ENCODE measurements at regions not wholly inside any gene's neighbourhood (a gene's known extent, or its start where the extent isn't known, plus 50 kb on each side); places are given as distances from the start of the nearest gene placed in this dataset.

DNA sequence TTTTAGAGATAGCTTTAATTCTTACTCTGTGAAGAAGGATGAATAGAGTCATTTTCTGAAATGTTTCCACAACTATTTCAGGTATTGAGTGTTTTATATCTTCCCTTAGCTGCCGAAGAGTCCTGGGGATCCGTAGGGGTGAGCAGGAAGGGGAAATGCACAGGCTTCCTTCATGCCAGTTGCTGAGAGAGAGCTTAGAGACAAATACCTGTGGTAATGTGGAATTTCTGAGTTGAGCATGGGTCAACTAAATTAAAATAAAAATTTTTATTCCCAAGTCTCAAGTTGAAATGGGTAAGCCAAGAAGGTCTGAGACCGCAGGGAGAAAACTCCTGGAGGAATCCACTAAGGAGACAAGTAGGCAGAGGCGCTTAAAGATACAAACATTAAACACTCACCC lies 185.7 kb downstream of the DAD1 start:
- Histone ChIP-seq H3K4me3 (replicated peaks in 1 of 3) (no peak overlapping the region), H3K9me3 (no peaks in the 10 kb centered on the region), H3K36me3 (no peaks in the 10 kb centered on the region), H3K27ac (no peak overlapping the region), H3K27me3 (no peaks in the 10 kb centered on the region), H3K4me1 (no peaks in the 10 kb centered on the region)
- no peak for DNase-seq
- no peak for TF ChIP-seq POLR2A (IDR thresholded peaks at IDR 0.05)
- TF ChIP-seq, protein P1, sequence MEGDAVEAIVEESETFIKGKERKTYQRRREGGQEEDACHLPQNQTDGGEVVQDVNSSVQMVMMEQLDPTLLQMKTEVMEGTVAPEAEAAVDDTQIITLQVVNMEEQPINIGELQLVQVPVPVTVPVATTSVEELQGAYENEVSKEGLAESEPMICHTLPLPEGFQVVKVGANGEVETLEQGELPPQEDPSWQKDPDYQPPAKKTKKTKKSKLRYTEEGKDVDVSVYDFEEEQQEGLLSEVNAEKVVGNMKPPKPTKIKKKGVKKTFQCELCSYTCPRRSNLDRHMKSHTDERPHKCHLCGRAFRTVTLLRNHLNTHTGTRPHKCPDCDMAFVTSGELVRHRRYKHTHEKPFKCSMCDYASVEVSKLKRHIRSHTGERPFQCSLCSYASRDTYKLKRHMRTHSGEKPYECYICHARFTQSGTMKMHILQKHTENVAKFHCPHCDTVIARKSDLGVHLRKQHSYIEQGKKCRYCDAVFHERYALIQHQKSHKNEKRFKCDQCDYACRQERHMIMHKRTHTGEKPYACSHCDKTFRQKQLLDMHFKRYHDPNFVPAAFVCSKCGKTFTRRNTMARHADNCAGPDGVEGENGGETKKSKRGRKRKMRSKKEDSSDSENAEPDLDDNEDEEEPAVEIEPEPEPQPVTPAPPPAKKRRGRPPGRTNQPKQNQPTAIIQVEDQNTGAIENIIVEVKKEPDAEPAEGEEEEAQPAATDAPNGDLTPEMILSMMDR (IDR thresholded peaks at IDR 0.05): no peak
- intact Hi-C loops (cut with DNase I): no loop called here
- WGBS, 2 donors: 80 to 85% methylated on average over 4 of the region's 4 CpGs

DNA sequence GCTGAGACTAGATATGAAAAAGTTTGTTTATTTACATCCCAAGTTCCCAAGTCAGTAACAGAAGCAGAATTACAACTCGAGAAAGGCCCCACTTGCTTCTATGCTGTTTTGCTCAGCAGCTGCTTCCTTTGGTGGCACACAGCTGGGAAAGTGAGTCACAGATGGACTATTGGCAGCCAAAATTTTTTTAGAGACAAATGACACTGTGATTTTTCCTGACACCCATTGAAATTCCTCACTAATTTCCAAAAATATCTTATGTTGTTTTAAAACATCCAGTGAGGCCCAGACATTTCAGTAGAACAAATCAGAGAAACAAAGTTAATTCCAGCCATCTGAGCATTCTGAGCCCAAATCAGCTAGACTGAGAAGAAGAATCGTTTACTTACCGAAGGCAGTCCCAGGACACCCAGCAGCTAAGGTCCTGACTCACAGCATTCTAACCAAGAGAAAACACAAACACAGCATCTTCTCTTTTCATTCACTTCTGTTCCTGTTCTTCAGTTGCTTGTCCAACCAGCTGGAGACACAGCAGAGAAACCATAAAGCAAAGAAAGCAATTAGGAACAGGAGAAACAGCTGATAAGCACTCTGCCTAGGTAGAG lies 188.3 kb downstream of the DAD1 start:
- Histone ChIP-seq H3K27ac (peak overlapping the region in 1 of 3 donors; percentile 21), H3K9me3 (no peaks in the 10 kb centered on the region), H3K36me3 (no peaks in the 10 kb centered on the region), H3K4me3 (replicated peaks in 1 of 3) (no peak overlapping the region), H3K4me1 (no peaks in the 10 kb centered on the region), H3K27me3 (no peaks in the 10 kb centered on the region)
- WGBS, 2 donors: 56 to 78% methylated on average over 3 of the region's 3 CpGs
- intact Hi-C loops (cut with DNase I): no loop called here
- no peak for DNase-seq
- TF ChIP-seq POLR2A (IDR thresholded peaks at IDR 0.05): no peak
- TF ChIP-seq, protein P1 (IDR thresholded peaks at IDR 0.05): no peak

DNA sequence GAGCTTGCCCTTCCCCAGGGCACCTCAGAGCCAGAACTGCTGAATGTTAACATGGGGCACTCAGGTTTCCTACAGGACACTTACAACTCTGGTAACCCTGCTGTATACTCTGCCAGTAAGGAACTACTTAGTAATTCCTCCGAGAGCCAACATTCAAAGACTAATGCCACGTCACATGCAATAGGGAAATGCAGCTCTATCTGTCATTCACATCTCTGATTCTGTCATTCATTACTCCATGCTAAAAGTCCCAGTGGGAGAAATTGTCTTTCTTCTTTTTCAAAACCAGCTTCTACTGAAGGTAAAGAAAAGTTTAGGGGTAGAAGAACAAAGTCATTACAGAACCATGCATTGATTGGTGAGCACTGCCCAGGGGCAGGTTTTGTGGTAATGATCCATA lies 189.2 kb downstream of the DAD1 start:
- intact Hi-C loops (cut with DNase I): no loop called here
- H3K4me1 ChIP-seq: no peaks in the 10 kb centered on the region
- WGBS, 2 donors: 94 to 96% methylated on average over 2 of the region's 2 CpGs
- DNase-seq: no peak
- H3K27me3 ChIP-seq: no peaks in the 10 kb centered on the region
- TF ChIP-seq POLR2A (IDR thresholded peaks at IDR 0.05): no peak
- TF ChIP-seq, protein P1 (IDR thresholded peaks at IDR 0.05): no peak
- H3K36me3 ChIP-seq: no peaks in the 10 kb centered on the region
- no peaks in the 10 kb centered on the region for H3K9me3 ChIP-seq
- no peak overlapping the region for H3K27ac ChIP-seq
- no peak overlapping the region for H3K4me3 ChIP-seq (replicated peaks in 1 of 3)

GRCh38 chr14:22397221-22397737 lies 191.7 kb downstream of the DAD1 start:
- intact Hi-C loops (cut with DNase I): no loop called here
- H3K4me1 ChIP-seq: no peaks in the 10 kb centered on the region
- WGBS, 2 donors: 91 to 94% methylated on average over 7 of the region's 7 CpGs
- no peak overlapping the region for H3K27ac ChIP-seq
- no peaks in the 10 kb centered on the region for H3K36me3 ChIP-seq
- no peaks in the 10 kb centered on the region for H3K9me3 ChIP-seq
- no peak for DNase-seq
- no peaks in the 10 kb centered on the region for H3K27me3 ChIP-seq
- no peak overlapping the region for H3K4me3 ChIP-seq (replicated peaks in 1 of 3)
- TF ChIP-seq POLR2A (IDR thresholded peaks at IDR 0.05): no peak
- TF ChIP-seq, protein P1 (IDR thresholded peaks at IDR 0.05): no peak

DNA sequence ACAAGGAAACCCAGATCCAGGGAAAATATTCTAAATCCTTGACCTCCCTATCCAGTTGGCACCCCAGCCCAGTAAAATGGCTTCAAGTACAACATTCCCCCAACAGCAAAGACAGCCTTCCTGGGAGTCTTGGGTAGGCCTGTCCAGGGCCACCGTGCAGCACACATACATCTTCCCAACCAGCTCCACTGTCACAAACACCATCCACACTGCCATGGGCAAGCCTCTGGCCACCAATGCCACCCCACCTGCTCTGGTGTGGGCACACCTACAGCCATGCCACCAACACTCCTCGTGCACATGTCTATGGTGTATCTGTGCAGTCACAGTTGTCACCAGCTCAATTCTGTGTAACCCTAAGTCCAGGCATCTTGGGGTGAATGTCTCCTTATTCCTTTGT lies 193.2 kb downstream of the DAD1 start:
- no peaks in the 10 kb centered on the region for H3K4me1 ChIP-seq
- no peaks in the 10 kb centered on the region for H3K27me3 ChIP-seq
- no peaks in the 10 kb centered on the region for H3K36me3 ChIP-seq
- intact Hi-C loops (cut with DNase I): no loop called here
- no peak for TF ChIP-seq POLR2A (IDR thresholded peaks at IDR 0.05)
- TF ChIP-seq, protein P1 (IDR thresholded peaks at IDR 0.05): no peak
- WGBS, 2 donors: 100% methylated on average over 2 of the region's 2 CpGs
- H3K9me3 ChIP-seq: no peaks in the 10 kb centered on the region
- no peak overlapping the region for H3K4me3 ChIP-seq (replicated peaks in 1 of 3)
- DNase-seq: no peak
- no peak overlapping the region for H3K27ac ChIP-seq
